Kasumi-1 (cell line): ENCODE measurements at regions not wholly inside any gene's neighbourhood (a gene's known extent, or its start where the extent isn't known, plus 50 kb on each side); places are given as distances from the start of the nearest gene placed in this dataset.
"Not testable (repeated sequence)": the region's sequence is repeated elsewhere in the genome, so short reads cannot be mapped to it uniquely, and the experiment has no call there.

Experiments
- DNase-seq, 2 experiments: peaks; one replicate each; lab custom pipeline; 2025; lab: John Stamatoyannopoulos, UW

DNA sequence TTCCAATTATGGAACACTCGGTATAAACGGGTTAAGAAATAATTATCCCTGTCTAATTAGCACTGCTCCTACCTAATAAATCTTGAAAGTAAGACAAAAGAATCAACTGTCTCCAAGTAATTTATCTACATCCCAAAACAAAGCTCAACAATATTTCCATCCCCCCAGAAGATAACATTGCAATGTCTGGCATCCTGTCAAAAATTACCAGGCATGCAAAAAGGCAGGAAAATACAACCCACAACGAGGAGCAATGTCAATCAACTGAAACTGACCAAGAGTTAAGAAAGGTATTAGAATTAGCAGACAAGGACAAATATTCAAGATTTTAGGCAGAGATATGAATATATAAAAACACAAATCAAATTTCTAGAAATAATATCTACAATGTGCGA is 84.5 kb upstream of the SVIL start:
- DNase-seq: no peak

DNA sequence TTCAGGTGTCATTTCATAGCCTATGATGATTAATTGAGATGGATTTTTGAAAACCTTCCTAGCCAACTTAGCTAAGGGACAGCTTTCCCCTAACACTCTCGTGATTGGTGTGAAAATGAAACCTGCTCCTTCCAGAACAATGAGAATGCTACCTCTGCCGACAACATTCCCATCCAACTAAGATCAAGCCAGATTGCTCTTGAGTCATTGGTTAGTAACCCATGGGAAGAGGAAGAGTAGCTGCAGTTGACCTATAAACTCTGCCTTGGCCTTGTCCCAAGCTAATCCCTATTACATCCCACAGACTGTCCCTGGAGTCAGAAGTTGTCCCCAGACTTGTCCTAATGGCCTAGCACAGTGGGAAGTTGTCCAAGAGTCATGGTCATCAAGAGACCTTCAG is 80.5 kb upstream of the SVIL start:
- no peak for DNase-seq

DNA sequence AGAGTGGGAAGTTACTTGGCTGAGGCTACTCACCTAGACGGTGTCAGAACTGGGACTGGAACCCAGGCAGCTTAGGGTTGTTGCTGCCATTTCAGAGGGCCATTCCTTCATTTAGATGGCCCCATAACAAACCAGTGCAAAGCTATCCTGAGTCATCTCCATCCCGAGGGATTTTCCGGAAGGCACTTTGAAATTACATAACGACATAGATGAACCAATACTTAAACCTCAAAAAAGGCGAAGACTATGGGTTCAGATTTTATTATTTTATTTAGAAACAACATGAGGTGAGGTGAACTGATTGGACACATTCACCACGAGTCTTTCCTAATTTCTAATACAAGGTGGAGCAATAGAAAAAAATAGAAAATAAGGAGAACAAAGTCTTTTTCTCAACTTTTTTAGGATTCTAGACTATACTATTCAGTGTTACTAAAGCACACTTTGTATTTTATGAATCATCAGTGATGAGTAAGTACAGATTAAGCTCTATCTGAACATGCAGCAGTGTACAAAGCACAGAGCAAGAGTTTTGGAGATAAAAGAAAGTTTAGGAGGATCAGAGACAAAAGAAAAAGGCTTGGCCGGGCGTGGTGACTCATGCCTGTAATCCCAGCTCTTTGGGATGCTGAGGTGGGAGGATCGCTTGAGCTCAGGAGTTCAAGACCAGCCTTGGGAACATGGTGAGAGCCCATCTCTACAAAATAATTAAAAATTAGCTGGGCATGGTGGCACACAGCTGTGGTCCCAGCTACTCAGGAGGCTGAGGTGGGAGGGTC is 79.5 kb upstream of the SVIL start:
- no peak for DNase-seq

DNA sequence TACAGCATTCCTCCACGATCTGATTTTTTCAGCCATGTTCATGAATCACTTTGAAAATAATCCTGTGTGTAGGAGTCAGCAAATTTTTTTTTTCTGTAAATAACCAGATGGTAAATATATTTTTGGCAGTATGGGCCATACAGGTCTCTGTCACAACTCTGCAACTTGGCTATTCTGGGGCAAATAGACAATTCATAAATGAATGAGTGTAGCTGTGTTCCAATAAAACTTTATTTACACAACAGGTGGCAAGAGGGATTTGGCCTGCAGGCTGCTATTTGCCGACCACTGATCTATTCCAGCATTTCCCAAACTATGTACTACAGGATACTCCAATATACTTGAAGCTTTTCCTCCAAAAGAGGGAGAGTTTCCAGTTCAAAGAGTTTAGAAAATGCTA is 78.7 kb upstream of the SVIL start:
- DNase-seq: no peak

DNA sequence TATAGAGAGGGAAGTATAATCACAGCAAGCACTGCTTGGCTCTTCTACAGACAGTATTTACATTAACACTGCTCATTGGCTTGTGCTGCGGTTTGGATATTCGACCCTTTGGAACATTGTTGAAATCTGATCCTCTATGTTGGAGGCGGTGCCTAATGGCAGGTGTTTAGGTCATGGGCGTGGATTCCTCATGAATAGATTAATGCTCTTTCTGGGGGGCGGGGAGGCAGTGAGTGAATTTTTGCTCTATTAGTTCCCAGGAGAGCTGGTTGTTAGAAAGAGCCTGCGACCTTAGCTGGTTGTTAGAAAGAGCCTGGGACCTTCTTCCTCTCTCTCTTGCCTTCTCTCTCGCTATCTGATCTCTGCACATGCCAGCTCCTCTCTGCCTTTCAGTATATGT is 77.3 kb upstream of the SVIL start:
- peak; percentile 19 to 33 for DNase-seq

DNA sequence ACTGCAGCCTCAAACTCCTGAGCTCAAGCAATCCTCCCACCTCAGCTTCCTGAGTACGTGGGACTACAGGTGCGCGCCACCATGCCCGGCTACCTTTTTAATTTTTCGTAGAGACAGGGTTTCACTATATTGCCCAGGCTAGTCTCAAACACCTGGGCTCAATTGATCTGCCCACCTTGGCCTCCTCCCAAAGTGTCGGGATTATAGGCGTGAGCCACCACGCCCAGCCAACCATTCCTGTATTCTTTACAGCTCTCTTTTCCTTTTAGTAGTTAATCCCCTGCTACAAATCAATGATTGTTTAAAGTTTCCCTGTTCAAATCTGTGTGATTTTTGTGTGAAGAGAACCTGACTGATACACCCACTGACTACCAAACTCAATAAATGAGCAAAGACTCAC is 75.4 kb upstream of the SVIL start:
- DNase-seq: no peak

DNA sequence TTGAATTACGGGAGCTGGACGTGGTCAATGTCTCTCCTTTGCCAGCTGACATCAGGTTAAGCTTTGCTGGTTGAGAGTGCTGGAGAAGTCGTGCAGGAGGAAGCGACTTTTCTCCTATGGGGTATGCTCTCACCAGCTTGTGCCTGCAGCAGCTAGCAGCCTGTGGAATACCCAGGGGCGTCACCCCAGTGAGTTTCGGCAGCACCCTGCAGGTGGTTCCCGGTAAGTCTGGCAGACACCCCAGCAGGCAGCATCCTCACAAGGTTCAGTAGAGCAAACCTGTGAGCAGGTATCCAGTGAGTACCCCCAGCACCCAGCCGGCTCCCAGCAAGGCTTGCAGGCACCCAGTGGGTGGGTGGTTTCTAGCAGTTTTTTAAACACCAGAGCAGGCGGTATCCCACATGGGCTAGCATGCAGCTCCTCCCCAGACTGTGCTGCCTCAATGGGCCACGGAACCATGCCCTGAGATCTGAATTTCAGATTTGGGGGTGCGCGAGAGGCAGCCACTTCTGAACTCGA is 74.8 kb upstream of the SVIL start:
- DNase-seq: no peak

DNA sequence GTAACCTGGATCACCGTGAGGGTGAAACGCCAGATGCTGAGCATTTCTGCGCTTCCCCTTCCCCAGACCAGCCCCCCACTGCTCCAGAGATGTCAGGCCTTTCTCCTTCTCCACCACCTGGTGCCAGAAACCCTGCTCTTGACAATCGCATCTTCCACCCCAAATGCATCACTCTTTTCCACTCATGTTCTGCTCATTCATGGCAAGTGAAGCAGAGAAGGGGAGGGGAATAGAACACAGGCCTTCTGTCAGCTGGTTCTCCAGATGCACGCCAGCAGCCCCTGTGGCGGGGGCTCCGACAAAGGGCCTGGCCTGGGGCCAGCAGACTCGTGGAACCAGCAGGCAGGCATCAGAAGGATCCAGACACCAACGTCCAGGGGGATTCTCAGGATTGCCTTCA is 68.5 kb upstream of the SVIL start:
- DNase-seq: no peak

DNA sequence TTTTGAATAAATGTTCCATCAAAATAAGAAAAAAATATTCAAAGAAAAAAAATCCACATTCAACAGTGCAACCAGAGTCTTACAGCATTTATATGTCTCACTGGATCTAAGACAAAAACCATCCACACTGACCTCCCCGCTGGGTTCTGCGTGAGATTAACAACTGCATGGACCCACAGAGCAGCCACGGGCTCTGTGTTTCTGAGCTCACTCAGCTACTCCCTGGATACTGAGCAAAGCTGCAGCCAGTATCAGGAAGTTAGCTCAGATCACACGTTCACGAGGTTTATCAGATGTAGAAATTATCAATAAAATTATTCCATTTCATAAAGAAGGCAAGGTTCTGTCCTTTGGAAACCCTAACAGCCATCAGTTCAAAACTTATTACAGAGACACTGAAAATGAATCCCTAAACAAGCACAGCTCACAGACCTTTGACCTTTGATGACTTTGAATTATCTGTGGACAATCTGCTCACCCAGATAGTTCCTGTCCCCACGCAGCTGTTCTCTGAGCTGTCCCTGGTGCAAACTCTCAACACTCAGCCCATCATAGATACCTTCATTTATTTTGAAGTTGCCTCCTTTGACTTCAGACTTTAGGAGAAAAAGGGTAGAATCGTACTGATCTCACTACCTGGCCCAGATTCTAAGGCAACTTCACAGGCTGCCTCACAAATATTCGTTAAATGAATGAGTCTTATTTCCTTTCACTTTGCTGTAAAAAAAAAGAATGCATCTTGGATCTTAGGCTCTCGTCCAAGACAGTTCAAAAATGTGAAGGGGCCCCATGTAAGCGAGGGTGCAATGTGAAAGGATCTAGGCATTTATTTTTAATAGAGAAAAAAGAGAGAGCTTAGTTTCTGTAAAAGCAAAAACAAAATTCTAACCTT is 67.7 kb upstream of the SVIL start:
- DNase-seq: peak in 1 of 2 experiments; percentile 47

DNA sequence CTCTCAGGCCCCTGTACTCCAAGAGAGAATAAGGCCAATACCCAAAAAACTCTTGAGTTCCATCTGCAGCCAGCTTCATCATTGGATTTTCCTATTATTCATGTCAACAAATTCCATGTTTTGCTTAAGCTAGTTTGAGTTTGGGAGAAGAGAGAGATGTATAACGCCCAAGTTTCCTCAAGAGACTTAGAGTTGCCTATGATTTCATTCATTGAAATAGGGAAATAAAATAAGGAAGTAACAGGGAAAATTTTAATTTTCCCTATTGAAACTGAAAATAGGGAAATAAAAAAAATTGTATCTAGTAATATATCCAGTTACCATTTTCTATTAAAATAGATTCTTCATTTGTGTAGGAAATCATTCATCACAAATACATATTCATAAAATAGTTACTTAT is 66.5 kb upstream of the SVIL start:
- peak in 1 of 2 experiments; percentile 13 for DNase-seq

DNA sequence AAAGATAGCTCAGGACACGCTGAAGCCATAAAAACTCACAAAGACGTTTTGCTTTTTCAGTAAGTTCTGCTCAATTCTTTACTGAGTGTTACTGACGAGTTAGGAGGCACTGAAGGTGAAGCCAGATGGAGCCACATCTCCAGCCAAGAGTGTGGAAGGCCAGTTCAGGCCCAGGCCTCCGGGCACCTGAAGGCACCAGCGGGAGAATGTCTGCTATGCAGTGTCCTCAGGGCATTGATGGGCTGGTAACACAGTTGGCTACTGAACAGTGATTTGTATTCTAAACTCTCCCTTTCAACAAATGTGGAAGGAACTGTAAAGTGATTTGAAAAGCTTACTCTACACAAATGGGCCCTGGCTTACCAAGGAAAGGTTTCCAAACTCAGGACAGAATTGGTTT is 64.8 kb upstream of the SVIL start:
- no peak for DNase-seq

DNA sequence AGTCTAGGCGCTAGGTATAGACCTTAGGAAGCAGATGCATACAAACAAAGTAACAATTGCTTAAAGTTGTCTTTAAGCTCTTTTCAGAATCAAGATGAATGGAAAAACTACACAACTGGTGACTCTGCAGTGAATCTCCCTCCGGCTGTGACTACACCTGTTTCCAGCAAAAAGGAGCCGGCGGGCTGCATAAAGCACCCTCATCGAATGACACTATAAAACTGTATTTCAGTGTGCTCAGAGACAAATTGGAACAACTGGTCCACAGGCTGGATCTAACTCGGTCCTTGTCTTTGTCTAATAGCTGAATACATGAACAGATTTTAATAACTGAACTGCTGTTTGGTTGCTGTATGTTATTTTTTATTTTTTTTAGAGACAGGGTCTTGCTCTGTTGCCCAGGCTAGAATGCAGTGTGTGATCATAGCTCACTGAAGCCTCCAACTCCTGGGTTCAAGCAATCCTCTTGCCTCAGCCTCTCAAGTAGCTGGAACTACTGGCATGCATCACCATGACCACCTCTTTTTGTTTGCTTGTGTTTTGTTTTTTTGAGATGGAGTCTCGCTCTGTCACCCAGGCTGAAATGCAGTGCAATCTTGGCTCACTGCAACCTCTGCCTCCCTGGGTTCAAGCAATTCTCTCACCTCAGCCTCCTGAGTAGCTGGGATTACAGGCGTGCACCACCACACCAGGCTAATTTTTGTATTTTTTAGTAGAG is 64.2 kb upstream of the SVIL start:
- no peak for DNase-seq

DNA sequence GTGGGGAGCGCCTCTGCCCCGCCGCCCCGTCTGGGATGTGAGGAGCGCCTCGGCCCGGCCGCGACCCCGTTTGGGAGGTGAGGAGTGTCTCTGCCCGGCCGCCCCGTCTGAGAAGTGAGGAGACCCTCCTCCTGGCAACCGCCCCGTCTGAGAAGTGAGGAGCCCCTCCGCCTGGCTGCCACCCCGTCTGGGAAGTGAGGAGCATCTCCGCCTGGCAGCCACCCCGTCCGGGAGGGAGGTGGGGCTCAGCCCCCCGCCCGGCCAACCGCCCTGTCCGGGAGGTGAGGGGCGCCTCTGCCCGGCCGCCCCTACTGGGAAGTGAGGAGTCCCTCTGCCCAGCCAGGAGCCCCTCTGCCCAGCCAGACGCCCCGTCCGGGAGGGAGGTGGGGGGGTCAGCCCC is 61.8 kb upstream of the SVIL start:
- DNase-seq: not testable (repeated sequence)

DNA sequence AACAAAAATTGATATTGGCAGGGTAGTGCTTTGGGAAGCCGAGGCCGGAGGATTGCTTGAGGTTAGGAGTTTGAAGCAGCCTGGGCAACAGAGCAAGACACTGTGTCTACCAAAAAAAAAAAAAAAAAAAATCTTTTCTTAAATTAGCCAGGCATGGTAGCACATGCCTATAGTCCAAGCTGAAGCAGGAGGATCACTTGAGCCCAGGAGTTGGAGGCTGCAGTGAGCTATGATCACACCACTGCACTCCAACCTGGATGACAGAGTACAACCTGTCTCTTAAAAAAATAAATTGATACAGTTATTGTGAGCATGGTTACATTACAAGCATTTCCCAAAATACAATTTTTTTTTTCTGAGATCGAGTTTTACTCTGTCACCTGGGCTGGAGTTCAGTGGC is 59.4 kb upstream of the SVIL start:
- DNase-seq: no peak

DNA sequence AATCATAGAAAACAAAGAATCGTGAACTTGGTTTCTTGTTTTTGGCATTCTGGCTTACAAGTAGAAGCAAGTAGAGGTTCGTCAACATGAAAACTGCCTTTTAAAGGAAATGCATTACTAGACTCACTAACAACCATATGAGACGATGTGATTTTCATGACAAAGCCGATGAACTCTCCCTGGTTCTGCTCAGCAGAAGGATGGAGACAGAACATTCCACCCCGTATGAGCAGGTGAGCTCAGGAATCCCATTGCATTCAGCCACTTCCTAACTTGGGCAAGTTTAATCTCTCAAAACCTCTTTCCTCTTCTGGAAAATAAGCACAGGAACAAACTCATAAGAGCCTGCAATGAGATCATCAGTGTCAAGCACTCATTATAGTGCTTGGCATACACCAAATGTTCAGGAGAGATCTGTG is 57.4 kb upstream of the SVIL start:
- DNase-seq: no peak

DNA sequence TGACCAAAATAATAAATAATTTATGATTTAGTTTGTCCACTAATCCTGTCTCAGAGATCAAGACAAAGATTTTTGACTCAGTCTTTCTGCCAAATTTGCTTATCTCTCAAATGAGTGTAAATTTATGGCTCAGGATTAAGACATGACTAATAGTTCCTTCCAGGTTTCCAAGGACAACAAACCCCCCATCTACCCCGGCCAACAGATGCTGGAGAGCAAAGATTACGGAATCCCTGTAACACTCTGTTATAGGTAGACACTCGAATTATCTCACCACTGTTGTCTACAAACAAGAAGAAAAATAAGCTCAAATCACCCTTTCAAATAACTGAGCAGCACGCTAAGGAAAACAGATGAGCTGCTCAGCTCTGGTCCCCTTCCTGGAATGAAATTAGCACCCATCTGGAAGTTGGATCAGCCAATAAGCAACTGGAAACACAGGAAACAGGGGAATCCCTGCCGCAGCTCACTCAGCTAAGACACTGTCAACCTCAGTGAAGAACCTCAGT is 56.8 kb upstream of the SVIL start:
- DNase-seq: no peak

DNA sequence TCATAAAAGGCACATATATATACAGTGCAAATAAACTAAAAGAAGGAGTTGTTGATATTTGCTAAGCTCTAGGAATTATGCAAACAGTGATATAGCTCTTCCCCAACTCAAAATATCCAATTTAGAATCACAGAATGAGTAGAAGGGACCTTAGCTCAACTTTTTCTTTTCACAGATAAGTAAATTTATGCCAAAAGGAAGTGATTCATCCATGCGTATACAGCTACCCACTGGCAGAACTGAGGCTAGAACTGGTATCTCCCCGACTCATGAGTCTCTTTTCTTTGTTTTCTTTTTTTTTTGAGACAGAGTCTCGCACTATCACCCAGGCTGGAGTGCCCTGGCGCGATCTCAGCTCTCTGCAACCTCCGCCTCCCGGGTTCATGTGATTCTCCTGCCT is 54.2 kb upstream of the SVIL start:
- peak; percentile 58 to 60 for DNase-seq

DNA sequence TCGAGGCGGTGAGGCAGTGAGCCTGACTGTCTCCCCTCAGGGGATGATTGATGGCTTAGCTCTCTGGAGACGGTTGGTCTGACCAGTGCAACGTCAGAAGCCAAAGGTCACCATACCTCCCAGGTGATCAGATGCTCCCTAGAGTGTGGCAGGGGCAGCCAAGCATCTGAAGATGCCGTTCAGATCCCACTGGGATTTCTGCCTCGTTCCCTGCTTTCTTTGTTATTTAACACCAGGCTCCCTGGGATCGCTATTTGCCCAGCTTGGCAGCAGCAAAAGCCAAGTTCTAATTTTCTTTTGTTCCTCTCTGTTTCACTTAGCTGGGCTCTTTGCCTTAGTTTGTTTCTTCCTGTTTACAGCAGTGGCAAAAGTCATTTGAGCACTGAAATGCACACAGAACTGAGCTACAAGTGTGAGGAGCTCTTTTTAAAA is 53.5 kb upstream of the SVIL start:
- DNase-seq: no peak

DNA sequence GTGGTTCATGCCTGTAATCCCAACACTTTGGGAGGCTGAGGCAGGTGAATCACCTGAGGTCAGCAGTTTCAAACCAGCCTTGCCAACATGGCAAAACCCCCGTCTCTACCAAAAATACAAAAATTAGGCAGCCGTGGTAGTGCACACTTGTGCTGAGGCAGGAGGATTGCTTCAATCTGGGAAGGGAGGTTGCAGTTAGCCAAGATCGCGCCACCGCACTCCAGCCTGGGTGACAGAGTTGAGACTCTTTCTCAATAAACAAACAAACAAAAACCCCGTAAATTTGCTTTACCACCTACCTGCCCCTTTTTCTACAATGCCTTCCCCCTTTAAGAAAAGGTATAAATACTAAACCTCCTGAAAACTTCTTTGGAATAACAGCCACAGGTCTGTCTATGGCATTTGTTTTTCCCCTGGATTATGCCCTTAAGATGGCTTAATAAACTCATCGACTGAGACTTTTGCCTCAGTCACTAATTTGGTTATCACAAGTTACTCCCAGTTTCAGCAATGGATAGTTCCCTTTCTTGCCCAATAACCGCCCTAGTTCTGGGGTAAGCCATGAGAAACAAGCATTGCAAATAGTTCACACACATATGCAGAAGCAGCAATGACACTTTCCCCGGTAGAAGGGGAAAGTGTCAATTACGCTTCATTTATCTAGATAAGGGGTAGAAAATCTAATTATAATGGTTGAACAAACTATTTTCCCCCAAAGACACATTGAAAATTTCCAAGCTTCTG is 52.8 kb upstream of the SVIL start:
- DNase-seq: peak; percentile 85 to 89

DNA sequence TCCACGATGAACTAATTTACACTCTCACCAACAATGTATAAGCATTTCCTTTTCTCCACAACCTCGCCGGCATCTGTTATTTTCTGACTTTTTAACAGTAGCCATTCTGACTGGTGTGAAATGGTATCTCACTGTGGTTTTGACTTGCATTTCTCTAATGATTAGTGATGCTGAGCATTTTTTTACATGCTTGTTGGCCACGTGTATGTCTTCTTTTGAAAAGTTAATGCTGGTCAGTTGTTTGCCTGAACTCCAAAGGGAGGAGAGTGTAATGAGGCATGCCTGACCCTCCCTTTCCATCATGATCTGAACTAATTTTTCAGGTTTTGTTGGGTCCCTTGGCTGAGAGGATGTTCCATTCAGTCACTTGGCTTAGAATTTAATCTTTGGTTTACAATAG is 50.7 kb upstream of the SVIL start:
- DNase-seq: no peak
